Natural killer cell treated with Interleukin-12 subunit alpha and Interleukin-12 subunit beta and Interleukin-15 and Interleukin-18, amount 100 ng/mL, for 72 hours (primary cell): ENCODE measurements at regions not wholly inside any gene's neighbourhood (a gene's known extent, or its start where the extent isn't known, plus 50 kb on each side); places are given as distances from the start of the nearest gene placed in this dataset.

ENCODE experiments used
- ATAC-seq, 2 donors: fragments of 150-1000 bp; cut with Tn5 transposase in 1 of 2; sonication (Bioruptor Pico), chemical (Tn5 transposase) in 1 of 2; 2 replicates each; pipeline ENCODE4 v1.10.0; 2021
- DNase-seq: peaks from one replicate; pipeline ENCODE4 v3.0.0; 2022; ENCODE audit warnings: low spot score
- H3K27ac Mint-ChIP-seq, 2 donors: 1 replicate in 1 of 2; 2 replicates in 1 of 2; pipeline ENCODE4 v1.8.0; 2022; ENCODE audit warnings: mixed read lengths in 2 of 2, mild to moderate bottlenecking in 1 of 2, moderate library complexity in 1 of 2
- H3K27me3 Mint-ChIP-seq, 2 donors: 1 replicate in 1 of 2; 2 replicates in 1 of 2; pipeline ENCODE4 v1.8.0; 2022; ENCODE audit warnings: mixed read lengths in 2 of 2
- H3K36me3 Mint-ChIP-seq: one replicate; pipeline ENCODE4 v1.8.0; 2022; ENCODE audit warnings: mixed read lengths
- H3K4me1 Mint-ChIP-seq, 2 donors: 1 replicate in 1 of 2; 2 replicates in 1 of 2; pipeline ENCODE4 v1.8.0; 2022; ENCODE audit warnings: low read depth in 2 of 2, mixed read lengths in 2 of 2, mild to moderate bottlenecking in 1 of 2
- H3K4me3 Mint-ChIP-seq: one replicate; pipeline ENCODE4 v1.8.0; 2022; ENCODE audit warnings: mixed read lengths
- H3K9me3 Mint-ChIP-seq: 2 replicates; pipeline ENCODE4 v1.8.0; 2022; ENCODE audit warnings: mixed read lengths

- no peak for ATAC-seq
- no peaks in the 10 kb centered on the region for H3K4me1 Mint-ChIP-seq
- H3K27me3 Mint-ChIP-seq, result peaks cover 13 to 14% of the 10 kb centered on the region in 2 donors
- no peak overlapping the region for H3K27ac Mint-ChIP-seq
- no peaks in the 10 kb centered on the region for H3K36me3 Mint-ChIP-seq
- DNase-seq, result no peak
- no peak overlapping the region for H3K4me3 Mint-ChIP-seq
- no peaks in the 10 kb centered on the region for H3K9me3 Mint-ChIP-seq
Observed at GRCh38 chr6:148273962-148274752, 68.5 kb upstream of the SASH1 start.

DNA sequence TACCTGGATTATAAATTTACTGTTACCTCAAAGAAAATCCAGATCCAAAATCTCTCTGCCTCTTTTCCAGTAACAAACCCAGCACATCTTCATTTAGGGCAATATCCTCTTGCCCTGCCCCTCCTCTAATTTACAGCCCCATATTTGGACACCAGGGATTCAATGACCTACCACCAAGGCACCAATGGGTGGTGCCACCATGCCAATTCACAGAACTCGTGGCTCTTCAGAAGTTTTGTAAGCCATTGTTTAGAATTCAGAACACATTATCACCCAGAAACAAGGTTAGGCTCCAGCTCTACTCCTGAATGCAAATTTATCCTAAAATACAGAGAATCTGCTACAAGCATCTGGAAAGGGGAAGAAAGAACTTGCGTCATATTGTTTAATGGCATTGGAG is 67.8 kb upstream of the SASH1 start:
- H3K36me3 Mint-ChIP-seq, result no peaks in the 10 kb centered on the region
- peaks cover 13 to 14% of the 10 kb centered on the region in 2 donors for H3K27me3 Mint-ChIP-seq
- DNase-seq (no peak), ATAC-seq (no peak)
- H3K4me3 Mint-ChIP-seq, result no peak overlapping the region
- no peaks in the 10 kb centered on the region for H3K4me1 Mint-ChIP-seq
- H3K27ac Mint-ChIP-seq, result no peak overlapping the region
- H3K9me3 Mint-ChIP-seq, result no peaks in the 10 kb centered on the region

GRCh38 chr6:148285205-148285604 is 57.4 kb upstream of the SASH1 start:
- H3K27me3 Mint-ChIP-seq, result peaks cover 5 to 17% of the 10 kb centered on the region in 2 donors
- DNase-seq (no peak), ATAC-seq (no peak)
- H3K27ac Mint-ChIP-seq, result no peak overlapping the region
- H3K9me3 Mint-ChIP-seq, result no peaks in the 10 kb centered on the region
- no peaks in the 10 kb centered on the region for H3K4me1 Mint-ChIP-seq
- H3K4me3 Mint-ChIP-seq, result no peak overlapping the region
- H3K36me3 Mint-ChIP-seq, result no peaks in the 10 kb centered on the region

- H3K27me3 Mint-ChIP-seq, result peaks cover 5 to 9% of the 10 kb centered on the region in 2 donors
- ATAC-seq (no peak), DNase-seq (no peak)
- H3K36me3 Mint-ChIP-seq, result no peaks in the 10 kb centered on the region
- H3K4me1 Mint-ChIP-seq, result no peaks in the 10 kb centered on the region
- no peak overlapping the region for H3K4me3 Mint-ChIP-seq
- H3K9me3 Mint-ChIP-seq, result no peaks in the 10 kb centered on the region
- no peak overlapping the region for H3K27ac Mint-ChIP-seq
Observed at GRCh38 chr6:148286563-148286962, 56.1 kb upstream of the SASH1 start.

GRCh38 chr6:148287623-148288333 is 54.9 kb upstream of the SASH1 start:
- Mint-ChIP-seq H3K4me1 (no peaks in the 10 kb centered on the region), H3K4me3 (no peak overlapping the region), H3K27me3 (peaks cover 5 to 9% of the 10 kb centered on the region in 2 donors), H3K36me3 (no peaks in the 10 kb centered on the region), H3K27ac (no peak overlapping the region), H3K9me3 (no peaks in the 10 kb centered on the region)
- DNase-seq (no peak), ATAC-seq (no peak)

DNA sequence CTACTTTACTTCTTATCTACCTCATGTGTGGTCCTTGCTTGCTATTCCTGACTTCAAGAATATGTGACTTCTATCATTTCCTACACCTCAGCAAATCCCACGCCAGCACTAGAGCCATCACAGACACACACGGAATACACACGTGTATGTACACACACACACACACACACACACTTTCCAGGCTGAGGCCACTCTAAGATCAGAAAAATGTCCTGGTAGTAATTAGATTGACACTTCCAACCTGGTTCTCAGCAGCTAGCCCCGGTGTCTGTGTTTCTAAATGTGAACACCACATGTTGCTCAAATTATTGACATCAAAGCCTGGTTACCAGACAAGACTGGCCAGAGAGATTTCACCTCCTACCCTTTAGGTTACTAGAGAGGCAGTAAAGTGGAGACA is 54.1 kb upstream of the SASH1 start:
- no peaks in the 10 kb centered on the region for H3K9me3 Mint-ChIP-seq
- H3K36me3 Mint-ChIP-seq, result no peaks in the 10 kb centered on the region
- ATAC-seq (no peak), DNase-seq (no peak)
- peaks cover 5 to 9% of the 10 kb centered on the region in 2 donors for H3K27me3 Mint-ChIP-seq
- H3K27ac Mint-ChIP-seq, result no peak overlapping the region
- H3K4me1 Mint-ChIP-seq, result no peaks in the 10 kb centered on the region
- no peak overlapping the region for H3K4me3 Mint-ChIP-seq

DNA sequence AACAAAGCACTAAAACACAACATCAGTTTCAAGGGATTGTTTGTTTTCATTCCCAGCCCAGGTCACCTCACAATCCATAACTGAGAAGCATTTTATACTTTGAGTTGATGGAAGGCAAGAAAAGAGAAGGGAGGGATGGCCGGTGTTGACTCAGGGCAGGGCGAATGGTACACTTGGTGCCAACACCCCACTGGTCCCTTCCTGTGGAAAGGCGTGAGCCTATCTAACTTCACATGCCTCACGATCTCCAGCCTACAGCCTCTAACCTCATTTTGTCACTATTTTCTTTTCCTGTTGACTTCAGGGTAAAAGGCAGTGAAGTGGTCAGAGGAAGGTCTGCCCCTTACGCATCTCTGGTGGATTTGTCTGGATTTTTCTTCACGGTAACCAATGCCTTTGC is 53.5 kb upstream of the SASH1 start:
- Mint-ChIP-seq H3K36me3 (no peaks in the 10 kb centered on the region), H3K4me1 (no peaks in the 10 kb centered on the region), H3K27me3 (peaks cover 5 to 9% of the 10 kb centered on the region in 2 donors), H3K4me3 (no peak overlapping the region), H3K9me3 (no peaks in the 10 kb centered on the region), H3K27ac (no peak overlapping the region)
- ATAC-seq, result no peak
- no peak for DNase-seq

DNA sequence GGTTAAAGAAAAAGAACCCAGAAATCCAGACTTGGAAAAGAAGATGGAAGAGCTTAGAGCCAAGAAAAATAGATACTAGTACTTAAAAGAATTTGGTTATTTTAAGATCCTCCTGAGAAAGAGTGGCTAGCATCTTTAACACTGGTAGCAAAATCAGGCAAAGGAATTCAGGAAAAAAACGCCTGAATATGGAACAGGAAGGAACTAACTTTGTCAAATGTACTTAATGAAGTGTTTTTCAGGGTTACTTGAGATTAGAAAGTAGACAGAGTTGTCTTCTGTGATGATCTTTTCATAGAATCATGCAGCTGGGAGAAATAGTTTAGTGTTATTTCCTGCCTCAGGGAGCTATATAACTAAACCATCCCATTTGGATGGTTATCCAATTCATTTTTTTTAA is 50.8 kb upstream of the SASH1 start:
- Mint-ChIP-seq H3K4me3 (no peak overlapping the region), H3K36me3 (no peaks in the 10 kb centered on the region)

More for the DNA sequence above, 50.8 kb upstream of the SASH1 start:
- Mint-ChIP-seq H3K27me3 (peaks cover 9 to 23% of the 10 kb centered on the region in 2 donors), H3K27ac (no peak overlapping the region), H3K4me1 (no peaks in the 10 kb centered on the region), H3K9me3 (no peaks in the 10 kb centered on the region)
- DNase-seq (no peak), ATAC-seq (no peak)
